ENCODE measurements at regions not wholly inside any gene's neighbourhood (a gene's known extent, or its start where the extent isn't known, plus 50 kb on each side); places are given as distances from the start of the nearest gene placed in this dataset.

GRCh38 chr3:94784274-94784673 is 721.4 kb downstream of the NSUN3 start:
- no peaks in the 10 kb centered on the region for H3K27me3 ChIP-seq (replicated peaks in 1 of 4; ENCODE audit: control extremely low read depth in 1 of 4, control insufficient read depth in 3 of 4, insufficient read depth in 4 of 4, low read length in 3 of 4)
- no peak overlapping the region for H3K9ac ChIP-seq (ENCODE audit: low read length)
- CTCF ChIA-PET: no interaction called here
- H4K20me1 ChIP-seq (ENCODE audit: control insufficient read depth, insufficient read depth, low read length, poor library complexity, severe bottlenecking): no peaks in the 10 kb centered on the region
- no peak overlapping the region for H3K27ac ChIP-seq (ENCODE audit: low read length in 2 of 2)
- no peak overlapping the region for H3K4me2 ChIP-seq (replicated peaks; ENCODE audit: low read depth, low read length, poor library complexity, severe bottlenecking)
- no peak for DNase-seq
- no CpG with 5 or more reads among the region's 4 CpGs for WGBS (ENCODE audit: insufficient coverage)
- intact Hi-C loops (cut with micrococcal nuclease): no loop called here
- no peak overlapping the region for H3K4me3 Mint-ChIP-seq
- no peaks in the 10 kb centered on the region for H3K4me1 Mint-ChIP-seq
- no peaks in the 10 kb centered on the region for H3K79me2 ChIP-seq (ENCODE audit: control insufficient read depth, insufficient read depth, low read length)
- no peak for ATAC-seq (ENCODE audit: low read depth)
- H3K9me3 Mint-ChIP-seq (ENCODE audit: insufficient read depth): no peaks in the 10 kb centered on the region
- no peaks in the 10 kb centered on the region for H3K4me1 ChIP-seq (ENCODE audit: control insufficient read depth in 2 of 2, insufficient read depth in 2 of 2, low read length in 2 of 2)
- H3K4me3 ChIP-seq (ENCODE audit: control extremely low read depth in 1 of 5, extremely low read depth in 1 of 5, insufficient read depth in 1 of 5, low read depth in 2 of 5, low read length in 4 of 5): no peak overlapping the region
- TF ChIP-seq, protein P1, sequence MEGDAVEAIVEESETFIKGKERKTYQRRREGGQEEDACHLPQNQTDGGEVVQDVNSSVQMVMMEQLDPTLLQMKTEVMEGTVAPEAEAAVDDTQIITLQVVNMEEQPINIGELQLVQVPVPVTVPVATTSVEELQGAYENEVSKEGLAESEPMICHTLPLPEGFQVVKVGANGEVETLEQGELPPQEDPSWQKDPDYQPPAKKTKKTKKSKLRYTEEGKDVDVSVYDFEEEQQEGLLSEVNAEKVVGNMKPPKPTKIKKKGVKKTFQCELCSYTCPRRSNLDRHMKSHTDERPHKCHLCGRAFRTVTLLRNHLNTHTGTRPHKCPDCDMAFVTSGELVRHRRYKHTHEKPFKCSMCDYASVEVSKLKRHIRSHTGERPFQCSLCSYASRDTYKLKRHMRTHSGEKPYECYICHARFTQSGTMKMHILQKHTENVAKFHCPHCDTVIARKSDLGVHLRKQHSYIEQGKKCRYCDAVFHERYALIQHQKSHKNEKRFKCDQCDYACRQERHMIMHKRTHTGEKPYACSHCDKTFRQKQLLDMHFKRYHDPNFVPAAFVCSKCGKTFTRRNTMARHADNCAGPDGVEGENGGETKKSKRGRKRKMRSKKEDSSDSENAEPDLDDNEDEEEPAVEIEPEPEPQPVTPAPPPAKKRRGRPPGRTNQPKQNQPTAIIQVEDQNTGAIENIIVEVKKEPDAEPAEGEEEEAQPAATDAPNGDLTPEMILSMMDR (IDR thresholded peaks at IDR 0.05): no peak
- no peak for TF ChIP-seq EZH2 (IDR thresholded peaks at IDR 0.05; ENCODE audit: borderline replicate concordance, insufficient read depth, low read depth, low read length, poor library complexity, severe bottlenecking)
- no peak overlapping the region for H2AFZ ChIP-seq (ENCODE audit: insufficient read depth, low read depth, low read length, poor library complexity, severe bottlenecking)
- H3K27me3 Mint-ChIP-seq: no peaks in the 10 kb centered on the region
- H3K27ac Mint-ChIP-seq: no peak overlapping the region
- POLR2A ChIA-PET: no interaction called here
- H3K36me3 ChIP-seq (replicated peaks in 1 of 2; ENCODE audit: control extremely low read depth in 1 of 2, control insufficient read depth in 1 of 2, extremely low read depth in 1 of 2, insufficient read depth in 2 of 2, low read length in 1 of 2): no peaks in the 10 kb centered on the region
- no peaks in the 10 kb centered on the region for H3K9me3 ChIP-seq (ENCODE audit: control extremely low read depth in 1 of 3, control insufficient read depth in 2 of 3, insufficient read depth in 1 of 3, low read length in 2 of 3)

GRCh38 chr3:94787066-94787465 is 724.2 kb downstream of the NSUN3 start:
- Histone ChIP-seq H4K20me1 (ENCODE audit: control insufficient read depth, insufficient read depth, low read length, poor library complexity, severe bottlenecking) (no peaks in the 10 kb centered on the region), H3K79me2 (ENCODE audit: control insufficient read depth, insufficient read depth, low read length) (no peaks in the 10 kb centered on the region), H3K4me2 (replicated peaks; ENCODE audit: low read depth, low read length, poor library complexity, severe bottlenecking) (no peak overlapping the region), H3K4me1 (ENCODE audit: control insufficient read depth in 2 of 2, insufficient read depth in 2 of 2, low read length in 2 of 2) (no peaks in the 10 kb centered on the region), H3K27me3 (replicated peaks in 1 of 4; ENCODE audit: control extremely low read depth in 1 of 4, control insufficient read depth in 3 of 4, insufficient read depth in 4 of 4, low read length in 3 of 4) (no peaks in the 10 kb centered on the region), H3K36me3 (replicated peaks in 1 of 2; ENCODE audit: control extremely low read depth in 1 of 2, control insufficient read depth in 1 of 2, extremely low read depth in 1 of 2, insufficient read depth in 2 of 2, low read length in 1 of 2) (no peaks in the 10 kb centered on the region), H2AFZ (ENCODE audit: insufficient read depth, low read depth, low read length, poor library complexity, severe bottlenecking) (no peak overlapping the region), H3K4me3 (ENCODE audit: control extremely low read depth in 1 of 5, extremely low read depth in 1 of 5, insufficient read depth in 1 of 5, low read depth in 2 of 5, low read length in 4 of 5) (no peak overlapping the region), H3K9me3 (ENCODE audit: control extremely low read depth in 1 of 3, control insufficient read depth in 2 of 3, insufficient read depth in 1 of 3, low read length in 2 of 3) (no peaks in the 10 kb centered on the region), H3K27ac (ENCODE audit: low read length in 2 of 2) (no peak overlapping the region), H3K9ac (ENCODE audit: low read length) (no peak overlapping the region)
- ChIA-PET CTCF (no interaction called here), POLR2A (no interaction called here)
- no peaks in the 10 kb centered on the region for H3K4me1 Mint-ChIP-seq
- 78% methylated on average over 2 of the region's 5 CpGs for WGBS (ENCODE audit: insufficient coverage)
- H3K4me3 Mint-ChIP-seq: no peak overlapping the region
- H3K9me3 Mint-ChIP-seq (ENCODE audit: insufficient read depth): no peaks in the 10 kb centered on the region
- H3K27ac Mint-ChIP-seq: no peak overlapping the region
- intact Hi-C loops (cut with micrococcal nuclease): no loop called here
- ATAC-seq (ENCODE audit: low read depth): no peak
- H3K27me3 Mint-ChIP-seq: no peaks in the 10 kb centered on the region
- no peak for DNase-seq
- TF ChIP-seq, protein P1 (IDR thresholded peaks at IDR 0.05): no peak
- TF ChIP-seq EZH2 (IDR thresholded peaks at IDR 0.05; ENCODE audit: borderline replicate concordance, insufficient read depth, low read depth, low read length, poor library complexity, severe bottlenecking): no peak

Measured in B cell (primary cell).